ENCODE measurements at regions not wholly inside any gene's neighbourhood (a gene's known extent, or its start where the extent isn't known, plus 50 kb on each side); places are given as distances from the start of the nearest gene placed in this dataset.
"Not testable (repeated sequence)": the region's sequence is repeated elsewhere in the genome, so short reads cannot be mapped to it uniquely, and the experiment has no call there.

- H4K20me1 ChIP-seq (replicated peaks; ENCODE audit: insufficient read depth), result no peaks in the 10 kb centered on the region
- no peaks in the 10 kb centered on the region for H3K27me3 ChIP-seq (ENCODE audit: insufficient read depth)
- H3K9me2 ChIP-seq (ENCODE audit: insufficient read depth), result peaks cover 2% of the 10 kb centered on the region; the same call in 1 of the 2 replicates
- H3K4me3 ChIP-seq, result no peak overlapping the region
- no peak overlapping the region for H2AFZ ChIP-seq
- H3F3A ChIP-seq (replicated peaks; ENCODE audit: low read depth), result no peaks in the 10 kb centered on the region
- no peak overlapping the region for H3K4me2 ChIP-seq
- DNase-seq (ENCODE audit: low spot score), result no peak
- Mint-ChIP-seq H3K27ac (no peak overlapping the region), H3K36me3 (ENCODE audit: low read depth) (no peaks in the 10 kb centered on the region), H3K4me3 (no peak overlapping the region), H3K9me3 (peaks cover 9% of the 10 kb centered on the region; the same call in 2 of the 3 replicates), H3K27me3 (ENCODE audit: insufficient read depth, low read depth, poor library complexity) (peaks cover 2% of the 10 kb centered on the region), H3K4me1 (no peaks in the 10 kb centered on the region)
- no peaks in the 10 kb centered on the region; the same call in 1 of the 2 replicates for H3K4me1 ChIP-seq (ENCODE audit: insufficient read depth)
- no peak for ATAC-seq
- H3K79me2 ChIP-seq (replicated peaks; ENCODE audit: insufficient read depth), result no peaks in the 10 kb centered on the region
- H3K27ac ChIP-seq (ENCODE audit: low read depth), result no peak overlapping the region
- H3K36me3 ChIP-seq (ENCODE audit: insufficient read depth), result no peaks in the 10 kb centered on the region
- no peak for TF ChIP-seq EZH2phosphoT487 (IDR thresholded peaks at IDR 0.05; ENCODE audit: unreplicated experiment)
Measured at GRCh38 chr3:194886836-194887235, 201.2 kb downstream of the FAM43A start.

GRCh38 chr3:194888062-194888461 is 202.4 kb downstream of the FAM43A start:
- H3K9me3 Mint-ChIP-seq; H3K79me2 ChIP-seq (replicated peaks; ENCODE audit: insufficient read depth); H3K4me1 ChIP-seq (ENCODE audit: insufficient read depth); H3K4me3 Mint-ChIP-seq; DNase-seq (ENCODE audit: low spot score); H3K9me2 ChIP-seq (ENCODE audit: insufficient read depth); H3K27me3 Mint-ChIP-seq (ENCODE audit: insufficient read depth, low read depth, poor library complexity); H3F3A ChIP-seq (replicated peaks; ENCODE audit: low read depth); H4K20me1 ChIP-seq (replicated peaks; ENCODE audit: insufficient read depth); ATAC-seq; H3K27ac Mint-ChIP-seq; H3K4me3 ChIP-seq; H3K4me2 ChIP-seq; H2AFZ ChIP-seq; H3K4me1 Mint-ChIP-seq; H3K27me3 ChIP-seq (ENCODE audit: insufficient read depth); H3K36me3 ChIP-seq (ENCODE audit: insufficient read depth); H3K27ac ChIP-seq (ENCODE audit: low read depth); H3K36me3 Mint-ChIP-seq (ENCODE audit: low read depth): not testable (repeated sequence)

GRCh38 chr3:194888916-194889315 is 203.2 kb downstream of the FAM43A start:
- ATAC-seq (no peak), DNase-seq (ENCODE audit: low spot score) (no peak)
- Histone ChIP-seq H3K4me1 (ENCODE audit: insufficient read depth) (no peaks in the 10 kb centered on the region; the same call in 1 of the 2 replicates), H3F3A (replicated peaks; ENCODE audit: low read depth) (no peaks in the 10 kb centered on the region), H3K79me2 (replicated peaks; ENCODE audit: insufficient read depth) (no peaks in the 10 kb centered on the region), H3K4me3 (no peak overlapping the region), H3K36me3 (ENCODE audit: insufficient read depth) (no peaks in the 10 kb centered on the region), H3K9me2 (ENCODE audit: insufficient read depth) (peaks cover 2% of the 10 kb centered on the region; the same call in 1 of the 2 replicates), H3K27me3 (ENCODE audit: insufficient read depth) (no peaks in the 10 kb centered on the region), H4K20me1 (replicated peaks; ENCODE audit: insufficient read depth) (no peaks in the 10 kb centered on the region), H2AFZ (no peak overlapping the region), H3K27ac (ENCODE audit: low read depth) (no peak overlapping the region), H3K4me2 (no peak overlapping the region)
- no peak overlapping the region for H3K27ac Mint-ChIP-seq
- H3K4me1 Mint-ChIP-seq, result no peaks in the 10 kb centered on the region
- H3K27me3 Mint-ChIP-seq (ENCODE audit: insufficient read depth, low read depth, poor library complexity), result no peaks in the 10 kb centered on the region
- H3K36me3 Mint-ChIP-seq (ENCODE audit: low read depth), result no peaks in the 10 kb centered on the region
- peaks cover 8% of the 10 kb centered on the region; the same call in 2 of the 3 replicates for H3K9me3 Mint-ChIP-seq
- H3K4me3 Mint-ChIP-seq, result no peak overlapping the region
- TF ChIP-seq CTCF (conservative IDR thresholded peaks at IDR 0.05; ENCODE audit: low read depth in 2 of 2), result no peak
- no peak for TF ChIP-seq ZNF114 (CRISPR knock-in tag; IDR thresholded peaks at IDR 0.05)
- no peak for TF ChIP-seq REST (IDR thresholded peaks at IDR 0.05; ENCODE audit: unreplicated experiment)
- TF ChIP-seq JUNB (IDR thresholded peaks at IDR 0.05; ENCODE audit: unreplicated experiment), result no peak

Data from GM23338 (cell line).